ENCODE measurements at regions not wholly inside any gene's neighbourhood (a gene's known extent, or its start where the extent isn't known, plus 50 kb on each side); places are given as distances from the start of the nearest gene placed in this dataset.

DNA sequence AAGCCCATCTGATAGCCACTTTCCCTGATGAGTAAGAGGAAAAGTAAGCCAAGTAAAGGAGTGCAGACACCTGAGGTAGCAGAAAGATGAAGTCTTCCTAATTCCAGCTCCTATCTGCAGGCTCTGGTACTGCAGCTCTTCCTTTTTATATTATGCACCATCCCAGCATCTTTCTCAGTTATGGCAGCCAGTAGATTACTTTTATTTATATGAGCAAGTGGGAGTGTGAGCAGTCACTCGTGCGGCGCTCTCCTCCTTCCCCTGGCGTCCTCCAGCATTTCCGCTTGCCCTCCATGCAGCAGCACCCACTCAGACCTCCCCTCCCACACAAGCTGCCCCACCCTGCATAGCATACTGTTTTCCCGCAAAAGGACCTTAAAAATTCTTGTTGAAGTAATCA lies 465.9 kb upstream of the DPPA4 start:
- no peaks in the 10 kb centered on the region for H3K9me3 ChIP-seq (replicated peaks; ENCODE audit: control insufficient read depth, insufficient read depth, low read depth, low read length)
- H3K36me3 ChIP-seq (ENCODE audit: control insufficient read depth, insufficient read depth, low read length) = no peaks in the 10 kb centered on the region
- intact Hi-C loops (cut with micrococcal nuclease) (no loop called here), in situ Hi-C loops (cut with MboI) (no loop called here)
- no peaks in the 10 kb centered on the region for H3K9me1 ChIP-seq (ENCODE audit: control insufficient read depth, insufficient read depth, low read length)
- H4K20me1 ChIP-seq (replicated peaks; ENCODE audit: control insufficient read depth, insufficient read depth, low read length) = no peaks in the 10 kb centered on the region
- peak in 1 of 4 experiments; percentile 1 for DNase-seq (ENCODE audit: extremely low read depth in 1 of 4, low spot score in 3 of 4)
- WGBS (ENCODE audit: insufficient coverage, low coverage, missing lambda C conversion rate) = 8% methylated on average over 4 of the region's 6 CpGs
- no peak overlapping the region for H3K4me3 ChIP-seq
- H3K79me2 ChIP-seq (ENCODE audit: control insufficient read depth, insufficient read depth, low read length) = no peaks in the 10 kb centered on the region
- no peaks in the 10 kb centered on the region for H3K4me1 ChIP-seq (replicated peaks in 1 of 2; ENCODE audit: control insufficient read depth in 2 of 2, insufficient read depth in 2 of 2, low read length in 2 of 2)
- H3K27me3 ChIP-seq (ENCODE audit: control insufficient read depth in 2 of 2, insufficient read depth in 2 of 2, low read length in 2 of 2) = no peaks in the 10 kb centered on the region
- no peak overlapping the region for H2AFZ ChIP-seq (ENCODE audit: low read depth, low read length)
- no peak for FAIRE-seq
- POLR2A ChIA-PET = no interaction called here
- CTCF ChIA-PET (ENCODE audit: low intra/inter-chr PET ratio) = no interaction called here
- ATAC-seq = no peak
- no peak overlapping the region for H3K4me2 ChIP-seq (ENCODE audit: insufficient read depth, low read length)
- H3K27ac ChIP-seq (ENCODE audit: extremely low read depth, low read depth, low read length) = no peak overlapping the region
- no peak overlapping the region for H3K9ac ChIP-seq (ENCODE audit: insufficient read depth in 1 of 2, low read depth in 2 of 2, low read length in 2 of 2)
- no TSS peak for BruUV-seq (replicated peaks)
- TF ChIP-seq ILF3 (IDR thresholded peaks at IDR 0.05; ENCODE audit: borderline replicate concordance) (no peak), RFX1 (IDR thresholded peaks at IDR 0.05) (no peak), SIN3B (IDR thresholded peaks at IDR 0.05; ENCODE audit: low read depth) (no peak), RHOXF2B (CRISPR knock-in tag; conservative IDR thresholded peaks at IDR 0.05) (no peak), PURB (CRISPR knock-in tag; IDR thresholded peaks at IDR 0.05; ENCODE audit: low read depth) (no peak), ZNF12 (CRISPR knock-in tag; IDR thresholded peaks at IDR 0.05) (no peak)
- TF ChIP-seq, protein P1, sequence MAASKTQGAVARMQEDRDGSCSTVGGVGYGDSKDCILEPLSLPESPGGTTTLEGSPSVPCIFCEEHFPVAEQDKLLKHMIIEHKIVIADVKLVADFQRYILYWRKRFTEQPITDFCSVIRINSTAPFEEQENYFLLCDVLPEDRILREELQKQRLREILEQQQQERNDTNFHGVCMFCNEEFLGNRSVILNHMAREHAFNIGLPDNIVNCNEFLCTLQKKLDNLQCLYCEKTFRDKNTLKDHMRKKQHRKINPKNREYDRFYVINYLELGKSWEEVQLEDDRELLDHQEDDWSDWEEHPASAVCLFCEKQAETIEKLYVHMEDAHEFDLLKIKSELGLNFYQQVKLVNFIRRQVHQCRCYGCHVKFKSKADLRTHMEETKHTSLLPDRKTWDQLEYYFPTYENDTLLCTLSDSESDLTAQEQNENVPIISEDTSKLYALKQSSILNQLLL (CRISPR knock-in tag; IDR thresholded peaks at IDR 0.05; ENCODE audit: borderline replicate concordance) = no peak
- TF ChIP-seq, protein P2, sequence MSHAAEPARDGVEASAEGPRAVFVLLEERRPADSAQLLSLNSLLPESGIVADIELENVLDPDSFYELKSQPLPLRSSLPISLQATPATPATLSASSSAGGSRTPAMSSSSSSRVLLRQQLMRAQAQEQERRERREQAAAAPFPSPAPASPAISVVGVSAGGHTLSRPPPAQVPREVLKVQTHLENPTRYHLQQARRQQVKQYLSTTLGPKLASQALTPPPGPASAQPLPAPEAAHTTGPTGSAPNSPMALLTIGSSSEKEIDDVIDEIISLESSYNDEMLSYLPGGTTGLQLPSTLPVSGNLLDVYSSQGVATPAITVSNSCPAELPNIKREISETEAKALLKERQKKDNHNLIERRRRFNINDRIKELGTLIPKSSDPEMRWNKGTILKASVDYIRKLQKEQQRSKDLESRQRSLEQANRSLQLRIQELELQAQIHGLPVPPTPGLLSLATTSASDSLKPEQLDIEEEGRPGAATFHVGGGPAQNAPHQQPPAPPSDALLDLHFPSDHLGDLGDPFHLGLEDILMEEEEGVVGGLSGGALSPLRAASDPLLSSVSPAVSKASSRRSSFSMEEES (CRISPR knock-in tag; IDR thresholded peaks at IDR 0.05) = no peak
- TF ChIP-seq, protein P3, sequence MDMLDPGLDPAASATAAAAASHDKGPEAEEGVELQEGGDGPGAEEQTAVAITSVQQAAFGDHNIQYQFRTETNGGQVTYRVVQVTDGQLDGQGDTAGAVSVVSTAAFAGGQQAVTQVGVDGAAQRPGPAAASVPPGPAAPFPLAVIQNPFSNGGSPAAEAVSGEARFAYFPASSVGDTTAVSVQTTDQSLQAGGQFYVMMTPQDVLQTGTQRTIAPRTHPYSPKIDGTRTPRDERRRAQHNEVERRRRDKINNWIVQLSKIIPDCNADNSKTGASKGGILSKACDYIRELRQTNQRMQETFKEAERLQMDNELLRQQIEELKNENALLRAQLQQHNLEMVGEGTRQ (CRISPR knock-in tag; IDR thresholded peaks at IDR 0.05) = no peak

All from K562 (cell line).